SK-N-MC (cell line): ENCODE measurements at regions not wholly inside any gene's neighbourhood (a gene's known extent, or its start where the extent isn't known, plus 50 kb on each side); places are given as distances from the start of the nearest gene placed in this dataset.
"Not testable (repeated sequence)": the region's sequence is repeated elsewhere in the genome, so short reads cannot be mapped to it uniquely, and the experiment has no call there.

Experiments
- DNase-seq: peaks from one replicate; pipeline ENCODE4 v3.0.0-alpha.2; 2011; ENCODE audit warnings: low read depth, low spot score
- H3K27ac ChIP-seq: fragments of 200-600 bp; sonication (generic); 2 replicates; pipeline ENCODE4 v1.5.1; 2016; ENCODE audit warnings: mixed run types
- H3K36me3 ChIP-seq: fragments of 200-600 bp; sonication (generic); 2 replicates; pipeline ENCODE4 v1.6.1; 2017; ENCODE audit warnings: antibody characterized with exemption, low read length, mixed read lengths; ENCODE audit not compliant: insufficient read depth
- H3K4me3 ChIP-seq: fragments of 200-600 bp; sonication (generic); 2 replicates; pipeline ENCODE4 v1.5.1; 2016
- H3K9ac ChIP-seq: fragments of 200-600 bp; sonication (generic); 2 replicates; pipeline ENCODE4 v1.8.0; 2017; ENCODE audit warnings: mixed run types, mixed read lengths; ENCODE audit not compliant: insufficient read length
- H3K9me3 ChIP-seq: fragments of 200-600 bp; sonication (generic); 2 replicates; pipeline ENCODE4 v1.6.1; 2017; ENCODE audit warnings: low read depth, mild to moderate bottlenecking, antibody characterized with exemption, low read length, moderate library complexity, mixed read lengths
- EZH2 ChIP-seq: fragments of 200-600 bp; sonication (generic); IDR thresholded peaks from one replicate; pipeline ENCODE4 v1.6.1; 2017; ENCODE audit warnings: antibody characterized with exemption
- FOXP2 ChIP-seq: optimal IDR thresholded peaks from 2 replicates; pipeline ENCODE3; 2011; ENCODE audit warnings: mild to moderate bottlenecking, moderate library complexity; ENCODE audit not compliant: insufficient read depth; ENCODE audit errors: extremely low read length, control extremely low read depth
- POLR2AphosphoS5 ChIP-seq: IDR thresholded peaks from 2 replicates; pipeline ENCODE4 v1.6.1; 2012; ENCODE audit warnings: mild to moderate bottlenecking, low read depth, low read length, borderline replicate concordance

DNA sequence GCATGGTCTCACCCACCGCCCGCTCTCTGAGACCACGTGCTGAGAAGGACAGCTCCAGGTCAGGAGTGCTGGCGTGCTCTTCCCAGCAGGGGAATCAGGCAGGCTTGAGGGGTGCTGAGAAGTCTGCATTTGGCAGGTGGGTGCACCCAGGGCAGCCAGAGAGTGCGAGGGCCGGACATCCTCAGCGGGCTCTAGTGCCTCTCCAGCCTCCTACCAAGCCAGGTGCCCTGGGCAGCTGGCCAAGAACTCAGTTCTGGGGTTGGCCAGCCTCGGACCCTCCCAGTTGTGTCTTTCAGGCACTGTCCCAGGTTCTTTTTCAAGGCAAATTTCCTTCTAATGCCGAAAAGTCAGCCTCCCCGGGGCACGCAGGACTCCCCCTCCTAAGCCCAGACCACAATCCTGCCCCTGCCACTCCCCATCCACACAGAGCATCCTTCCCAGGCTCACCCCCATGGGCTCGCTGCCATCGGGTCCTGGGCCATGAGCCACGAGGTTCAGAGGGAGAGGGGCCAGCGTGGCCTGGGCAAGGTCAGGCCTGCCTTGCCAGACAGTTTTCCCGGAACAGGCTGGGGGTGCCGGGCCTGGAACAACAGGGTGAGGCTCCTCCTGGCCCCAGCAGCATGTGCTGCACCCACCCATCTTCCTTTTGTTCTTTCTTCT, 52.2 kb upstream of the GPC1 start:
- H3K36me3 ChIP-seq, result no peaks in the 10 kb centered on the region
- H3K27ac ChIP-seq, result no peak overlapping the region
- no peak overlapping the region for H3K9ac ChIP-seq
- no peak for DNase-seq
- H3K4me3 ChIP-seq, result no peak overlapping the region
- TF ChIP-seq FOXP2 (no peak), EZH2 (no peak), POLR2AphosphoS5 (no peak)
- H3K9me3 ChIP-seq, result no peaks in the 10 kb centered on the region

DNA sequence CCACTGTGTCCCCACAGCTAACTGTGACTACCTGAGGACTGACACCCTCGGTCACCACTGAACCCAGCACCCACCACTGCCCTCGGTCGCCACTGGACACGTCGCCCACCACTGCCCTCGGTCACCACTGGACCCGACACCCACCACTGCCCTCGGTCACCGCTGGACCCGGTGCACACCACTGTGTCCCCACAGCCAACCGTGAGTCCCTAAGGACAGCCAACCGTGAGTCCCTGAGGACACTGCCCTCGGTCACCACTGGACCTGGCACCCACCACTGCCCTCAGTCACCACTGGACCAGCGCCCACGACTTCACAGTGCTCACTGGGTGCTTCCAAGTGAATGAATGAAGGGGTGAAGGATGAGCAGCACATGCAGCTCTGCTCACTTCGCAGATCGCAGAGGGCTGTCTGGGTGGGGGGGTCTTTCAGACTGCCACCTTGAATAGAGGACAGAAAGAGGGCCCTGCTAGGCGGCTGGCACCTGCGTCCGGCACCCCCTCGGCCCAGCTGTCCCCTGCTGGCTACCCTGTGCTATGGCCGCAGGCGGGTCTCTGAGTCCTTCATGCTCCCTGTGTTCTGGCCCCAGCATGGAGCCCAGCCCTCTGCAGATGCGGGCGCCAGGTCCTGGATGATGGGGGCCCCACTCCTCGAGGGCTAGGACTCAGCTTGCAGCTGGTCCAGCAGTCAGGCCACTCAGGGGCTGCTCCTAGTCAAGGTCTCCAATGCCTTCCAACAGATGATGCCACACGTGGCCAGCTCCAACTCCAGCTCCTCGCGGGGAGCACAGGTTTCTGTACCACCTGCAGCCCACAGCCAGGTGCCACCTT, 51.4 kb upstream of the GPC1 start:
- no peak overlapping the region for H3K9ac ChIP-seq
- H3K9me3 ChIP-seq, result no peaks in the 10 kb centered on the region
- H3K27ac ChIP-seq, result no peak overlapping the region
- no peak overlapping the region for H3K4me3 ChIP-seq
- no peak for DNase-seq
- no peak for TF ChIP-seq POLR2AphosphoS5
- TF ChIP-seq EZH2, result no peak
- TF ChIP-seq FOXP2, result no peak
- H3K36me3 ChIP-seq, result no peaks in the 10 kb centered on the region

DNA sequence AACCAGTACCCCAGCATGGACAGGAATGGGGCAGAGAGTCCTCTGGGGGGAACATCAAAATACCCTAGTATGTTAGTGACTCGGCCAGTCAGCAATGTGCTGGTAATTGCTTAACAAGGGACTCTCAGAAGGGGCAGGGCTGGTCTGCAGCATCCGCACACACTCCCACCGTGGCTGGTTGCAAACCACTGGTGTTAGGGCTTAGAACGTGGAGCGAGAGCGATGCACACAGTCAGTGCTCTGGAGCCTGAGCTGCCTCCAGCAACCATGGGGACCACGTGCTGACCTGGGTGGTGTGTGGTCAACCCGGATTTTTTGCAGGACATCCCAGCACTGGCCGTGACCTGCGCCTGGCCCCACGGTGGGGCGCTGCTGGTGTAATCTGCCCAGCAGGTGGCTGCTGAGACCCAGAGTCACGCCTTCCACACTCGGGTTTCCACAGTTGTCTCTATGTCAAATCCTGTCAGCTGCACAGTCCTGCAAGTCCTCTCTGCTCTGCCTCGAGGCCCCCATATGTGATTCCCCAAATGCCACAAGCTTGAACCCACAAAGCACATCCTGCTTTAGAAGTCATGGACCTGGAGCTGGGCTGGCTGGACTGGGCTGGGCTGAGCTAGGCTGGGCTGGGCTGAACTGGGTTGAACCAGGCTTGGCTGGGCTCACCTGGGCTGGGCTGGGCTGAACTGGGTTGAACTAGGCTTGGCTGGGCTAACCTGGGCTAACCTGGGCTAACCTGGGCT, 50.6 kb upstream of the GPC1 start:
- H3K9ac ChIP-seq, result no peak overlapping the region
- TF ChIP-seq EZH2, result no peak
- H3K27ac ChIP-seq, result no peak overlapping the region
- H3K4me3 ChIP-seq, result no peak overlapping the region
- no peaks in the 10 kb centered on the region for H3K36me3 ChIP-seq
- no peak for DNase-seq
- H3K9me3 ChIP-seq, result no peaks in the 10 kb centered on the region

DNA sequence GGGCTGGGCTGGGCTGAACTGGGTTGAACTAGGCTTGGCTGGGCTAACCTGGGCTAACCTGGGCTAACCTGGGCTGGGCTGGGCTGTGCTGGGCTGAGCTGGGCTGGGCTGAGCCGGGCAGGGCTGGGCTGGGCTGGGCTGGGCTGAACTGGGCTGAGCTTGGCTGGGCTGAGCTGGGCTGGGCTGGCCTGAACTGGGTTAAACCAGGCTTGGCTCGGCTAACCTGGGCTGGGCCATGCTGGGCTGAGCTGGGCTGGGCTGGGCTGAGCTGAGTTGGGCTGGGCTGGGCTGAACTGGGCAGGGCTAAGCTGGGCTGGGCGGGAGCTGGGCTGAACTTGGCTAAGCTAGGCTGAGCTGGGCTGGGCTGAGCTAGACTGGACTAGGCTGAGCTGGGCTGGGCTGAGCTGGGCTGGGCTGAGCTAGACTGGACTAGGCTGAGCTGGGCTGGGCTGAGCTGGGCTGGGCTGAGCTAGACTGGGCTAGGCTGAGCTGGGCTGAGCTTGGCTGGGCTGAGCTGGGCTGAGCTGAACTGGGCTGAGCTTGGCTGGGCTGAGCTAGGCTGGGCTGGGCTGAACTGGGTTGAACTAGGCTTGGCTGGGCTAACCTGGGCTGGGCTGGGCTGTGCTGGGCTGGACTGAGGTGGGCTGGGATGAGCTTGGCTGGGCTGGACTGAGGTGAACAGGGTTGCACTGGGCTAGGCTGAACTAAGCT, 49.9 kb upstream of the GPC1 start:
- not testable (repeated sequence) for H3K27ac ChIP-seq, DNase-seq, H3K9ac ChIP-seq, H3K4me3 ChIP-seq, H3K9me3 ChIP-seq, H3K36me3 ChIP-seq
